ENCODE measurements at regions not wholly inside any gene's neighbourhood (a gene's known extent, or its start where the extent isn't known, plus 50 kb on each side); places are given as distances from the start of the nearest gene placed in this dataset.
A peak's percentile ranks its signal among the peaks of the same experiment; 100 is the strongest.
"Not testable (repeated sequence)": the region's sequence is repeated elsewhere in the genome, so short reads cannot be mapped to it uniquely, and the experiment has no call there.

GRCh38 chr1:112144733-112145426 lies 155.4 kb upstream of the KCND3 start:
- no peak overlapping the region for H3K4me3 ChIP-seq (ENCODE audit: low read depth, low read length)
- no peak for DNase-seq (ENCODE audit: low read depth)
- no peak for TF ChIP-seq CTCF (conservative IDR thresholded peaks at IDR 0.05; ENCODE audit: low read depth, low read length)

DNA sequence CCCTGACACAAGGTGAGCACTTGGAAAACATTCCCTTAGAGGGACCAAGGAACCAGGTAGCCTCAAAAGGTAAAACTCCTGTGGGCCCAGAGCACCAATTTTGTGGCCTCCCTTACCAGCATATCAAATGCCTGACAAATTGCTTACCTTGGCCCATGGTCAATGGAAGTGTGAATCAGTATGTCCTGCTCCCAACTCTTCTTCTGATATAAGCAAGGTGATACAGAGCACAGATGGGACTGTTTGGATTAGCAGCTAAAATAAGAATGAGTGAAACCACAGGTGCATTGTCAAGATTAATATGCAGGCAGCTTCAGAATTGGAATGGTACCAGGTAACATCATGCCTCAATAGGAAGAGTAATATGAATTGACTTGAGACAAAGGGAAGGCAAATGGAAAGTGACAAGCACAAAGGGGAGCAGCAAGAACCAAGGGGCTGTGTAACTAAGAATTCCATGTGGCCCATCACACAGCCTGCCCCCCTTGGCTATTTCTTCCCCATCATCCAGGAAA lies 156.8 kb upstream of the KCND3 start:
- TF ChIP-seq CTCF (conservative IDR thresholded peaks at IDR 0.05; ENCODE audit: low read depth, low read length) = no peak
- no peak for DNase-seq (ENCODE audit: low read depth)
- no peak overlapping the region for H3K4me3 ChIP-seq (ENCODE audit: low read depth, low read length)

- DNase-seq (ENCODE audit: low read depth); H3K4me3 ChIP-seq (ENCODE audit: low read depth, low read length): not testable (repeated sequence)
These were observed 170.7 kb upstream of the KCND3 start for GRCh38 chr1:112160214-112160613.

DNA sequence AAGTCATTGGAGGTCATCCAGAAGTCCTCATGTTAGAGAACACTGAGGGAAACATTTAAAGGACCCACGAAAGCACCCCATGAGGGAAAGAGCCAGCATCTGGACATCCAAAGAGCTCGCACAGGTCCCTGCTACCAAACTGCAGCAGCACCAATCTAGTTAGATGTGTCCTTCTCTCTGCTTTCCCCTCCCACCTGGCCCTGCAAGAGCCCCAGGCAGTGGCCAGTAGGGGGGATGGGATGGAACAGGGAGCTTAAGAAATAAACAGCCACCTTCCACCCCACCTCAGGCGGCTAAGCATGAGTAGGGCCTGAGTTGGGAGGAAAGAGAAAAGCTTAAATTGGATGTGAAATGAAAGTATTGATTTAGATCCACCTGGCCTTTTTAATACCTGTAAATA lies 175.9 kb upstream of the KCND3 start:
- no peak for TF ChIP-seq CTCF (conservative IDR thresholded peaks at IDR 0.05; ENCODE audit: low read depth, low read length)
- DNase-seq (ENCODE audit: low read depth) = no peak
- no peak overlapping the region for H3K4me3 ChIP-seq (ENCODE audit: low read depth, low read length)

GRCh38 chr1:112169517-112169916 lies 180.0 kb upstream of the KCND3 start:
- no peak for TF ChIP-seq CTCF (conservative IDR thresholded peaks at IDR 0.05; ENCODE audit: low read depth, low read length)
- no peak for DNase-seq (ENCODE audit: low read depth)
- no peak overlapping the region for H3K4me3 ChIP-seq (ENCODE audit: low read depth, low read length)

GRCh38 chr1:112172294-112172882 lies 182.9 kb upstream of the KCND3 start:
- no peak for TF ChIP-seq CTCF (conservative IDR thresholded peaks at IDR 0.05; ENCODE audit: low read depth, low read length)
- peak; percentile 50 for DNase-seq (ENCODE audit: low read depth)
- no peak overlapping the region for H3K4me3 ChIP-seq (ENCODE audit: low read depth, low read length)

- no peak for TF ChIP-seq CTCF (conservative IDR thresholded peaks at IDR 0.05; ENCODE audit: low read depth, low read length)
- H3K4me3 ChIP-seq (ENCODE audit: low read depth, low read length) = no peak overlapping the region
- no peak for DNase-seq (ENCODE audit: low read depth)
These were observed 187.8 kb upstream of the KCND3 start for GRCh38 chr1:112177314-112177713.
